MM.1S (cell line): ENCODE measurements at regions not wholly inside any gene's neighbourhood (a gene's known extent, or its start where the extent isn't known, plus 50 kb on each side); places are given as distances from the start of the nearest gene placed in this dataset.
"Not testable (repeated sequence)": the region's sequence is repeated elsewhere in the genome, so short reads cannot be mapped to it uniquely, and the experiment has no call there.

Source experiments
- DNase-seq: peaks from one replicate; pipeline ENCODE4 v3.0.0-alpha.2; 2015
- H2AFZ ChIP-seq: fragments of 300-600 bp; sonication (generic); 2 replicates; pipeline ENCODE4 v1.6.0; 2016; ENCODE audit warnings: antibody characterized with exemption, low read length
- H3F3A ChIP-seq: fragments of 300-600 bp; sonication (generic); 2 replicates; pipeline ENCODE4 v1.6.1; 2016; ENCODE audit warnings: mild to moderate bottlenecking, antibody characterized with exemption, low read length, moderate library complexity, mixed read lengths; ENCODE audit not compliant: insufficient read depth
- H3K27ac ChIP-seq: fragments of 300-600 bp; sonication (generic); 2 replicates; pipeline ENCODE4 v1.5.1; 2016; ENCODE audit warnings: mild to moderate bottlenecking, low read length
- H3K27me3 ChIP-seq: fragments of 300-600 bp; sonication (generic); replicated peaks from 2 replicates; pipeline ENCODE4 v1.6.0; 2016; ENCODE audit warnings: low read length; ENCODE audit not compliant: insufficient read depth
- H3K36me3 ChIP-seq: fragments of 300-600 bp; sonication (generic); replicated peaks from 2 replicates; pipeline ENCODE4 v1.6.1; 2016; ENCODE audit warnings: mild to moderate bottlenecking, low read length, mixed read lengths; ENCODE audit not compliant: insufficient read depth
- H3K4me1 ChIP-seq: fragments of 300-600 bp; sonication (generic); 2 replicates; pipeline ENCODE4 v1.6.1; 2016; ENCODE audit warnings: low read length, mixed read lengths
- H3K4me2 ChIP-seq: fragments of 300-600 bp; sonication (generic); 2 replicates; pipeline ENCODE4 v1.6.0; 2016; ENCODE audit warnings: low read depth, low read length
- H3K4me3 ChIP-seq: fragments of 300-600 bp; sonication (generic); 2 replicates; pipeline ENCODE4 v1.5.1; 2016; ENCODE audit warnings: low read length, mixed read lengths
- H3K79me2 ChIP-seq: fragments of 300-600 bp; sonication (generic); 2 replicates; pipeline ENCODE4 v1.6.1; 2016; ENCODE audit warnings: mixed run types, low read length, mixed read lengths
- H3K9ac ChIP-seq: fragments of 300-600 bp; sonication (generic); 2 replicates; pipeline ENCODE4 v1.6.1; 2016; ENCODE audit warnings: low read length, mixed read lengths
- H3K9me2 ChIP-seq: fragments of 300-600 bp; sonication (generic); replicated peaks from 2 replicates; pipeline ENCODE4 v1.6.1; 2016; ENCODE audit warnings: mild to moderate bottlenecking, low read length, mixed read lengths; ENCODE audit not compliant: insufficient read depth
- H3K9me3 ChIP-seq: fragments of 300-600 bp; sonication (generic); replicated peaks from 2 replicates; pipeline ENCODE4 v1.6.1; 2016; ENCODE audit warnings: mild to moderate bottlenecking, low read length, mixed read lengths; ENCODE audit not compliant: insufficient read depth
- H4K20me1 ChIP-seq: fragments of 300-600 bp; sonication (generic); 2 replicates; pipeline ENCODE4 v1.6.1; 2016; ENCODE audit warnings: mild to moderate bottlenecking, low read length, moderate library complexity, mixed read lengths; ENCODE audit not compliant: insufficient read depth
- CTCF ChIP-seq: fragments of 300-600 bp; sonication (generic); IDR thresholded peaks from 2 replicates; pipeline ENCODE4 v1.5.1; 2016; ENCODE audit warnings: antibody characterized with exemption, low read length, mixed read lengths
- EZH2 ChIP-seq: fragments of 300-600 bp; sonication (generic); optimal IDR thresholded peaks from 2 replicates; pipeline ENCODE3; 2017; ENCODE audit warnings: low read depth, mild to moderate bottlenecking, antibody characterized with exemption, low read length, mixed read lengths
- EZH2phosphoT487 ChIP-seq: fragments of 300-600 bp; sonication (generic); IDR thresholded peaks from 2 replicates; pipeline ENCODE4 v1.6.1; 2018; ENCODE audit warnings: antibody characterized with exemption, low read length

DNA sequence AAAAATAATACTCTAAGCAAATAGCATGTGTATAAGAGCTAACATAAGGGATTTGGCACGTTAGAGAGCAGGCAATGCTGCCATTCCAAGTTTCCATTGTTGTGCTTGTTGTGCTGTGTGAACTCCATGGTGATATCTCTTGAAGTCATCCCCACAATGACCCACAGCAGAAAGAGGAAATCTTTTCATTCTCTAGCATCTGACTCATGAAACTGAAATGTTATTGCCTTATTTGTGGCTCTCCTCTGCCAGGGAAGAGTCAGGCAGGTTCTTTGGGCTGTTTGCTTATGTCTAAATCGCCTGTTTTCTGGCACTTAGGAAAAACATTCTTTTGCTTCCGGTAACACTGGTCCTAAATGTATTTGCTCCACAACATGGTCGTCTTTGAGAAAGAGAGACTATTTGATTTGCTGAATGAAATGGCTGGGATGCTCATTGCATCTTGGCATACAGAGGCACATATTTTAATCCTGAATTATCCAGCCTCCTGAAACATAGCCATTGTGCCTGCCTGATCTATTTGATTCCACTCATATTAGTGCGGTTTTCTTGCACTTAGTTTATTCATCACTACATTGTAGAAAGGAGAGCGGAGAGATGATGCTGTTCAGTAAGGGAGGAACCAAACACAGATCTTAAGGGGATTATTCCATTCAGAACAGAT lies 188.8 kb downstream of the CSNK1G3 start:
- no peaks in the 10 kb centered on the region for H3K27me3 ChIP-seq
- H3K9me2 ChIP-seq, result no peaks in the 10 kb centered on the region
- no peak overlapping the region for H3K4me3 ChIP-seq
- H3K9ac ChIP-seq, result no peak overlapping the region
- no peaks in the 10 kb centered on the region for H3K9me3 ChIP-seq
- no peaks in the 10 kb centered on the region for H3K36me3 ChIP-seq
- no peak for DNase-seq
- TF ChIP-seq EZH2 (no peak), CTCF (no peak), EZH2phosphoT487 (no peak)
- H3K4me1 ChIP-seq, result no peaks in the 10 kb centered on the region
- H3K27ac ChIP-seq, result no peak overlapping the region
- no peaks in the 10 kb centered on the region for H4K20me1 ChIP-seq
- no peaks in the 10 kb centered on the region for H3F3A ChIP-seq
- H3K79me2 ChIP-seq, result no peaks in the 10 kb centered on the region
- no peak overlapping the region for H3K4me2 ChIP-seq
- H2AFZ ChIP-seq, result no peak overlapping the region

GRCh38 chr5:123699571-123699970 lies 187.6 kb downstream of the CSNK1G3 start:
- no peak overlapping the region for H3K4me2 ChIP-seq
- H3K79me2 ChIP-seq, result no peaks in the 10 kb centered on the region
- H3F3A ChIP-seq, result no peaks in the 10 kb centered on the region
- H3K9ac ChIP-seq, result no peak overlapping the region
- H3K27me3 ChIP-seq, result no peaks in the 10 kb centered on the region
- DNase-seq, result no peak
- no peaks in the 10 kb centered on the region for H3K4me1 ChIP-seq
- H3K27ac ChIP-seq, result no peak overlapping the region
- no peak overlapping the region for H3K4me3 ChIP-seq
- no peaks in the 10 kb centered on the region for H4K20me1 ChIP-seq
- H3K9me2 ChIP-seq, result no peaks in the 10 kb centered on the region
- TF ChIP-seq CTCF, result no peak
- no peak for TF ChIP-seq EZH2phosphoT487
- TF ChIP-seq EZH2, result no peak
- no peak overlapping the region for H2AFZ ChIP-seq
- H3K9me3 ChIP-seq, result no peaks in the 10 kb centered on the region
- H3K36me3 ChIP-seq, result no peaks in the 10 kb centered on the region

GRCh38 chr5:123698937-123699336 lies 187.0 kb downstream of the CSNK1G3 start:
- not testable (repeated sequence) for H3K4me2 ChIP-seq, H3K36me3 ChIP-seq, H2AFZ ChIP-seq, H3K9ac ChIP-seq, H3F3A ChIP-seq, H3K4me1 ChIP-seq, H3K4me3 ChIP-seq, H3K9me2 ChIP-seq, DNase-seq, H3K27me3 ChIP-seq, H3K9me3 ChIP-seq, H3K79me2 ChIP-seq, H4K20me1 ChIP-seq, H3K27ac ChIP-seq

DNA sequence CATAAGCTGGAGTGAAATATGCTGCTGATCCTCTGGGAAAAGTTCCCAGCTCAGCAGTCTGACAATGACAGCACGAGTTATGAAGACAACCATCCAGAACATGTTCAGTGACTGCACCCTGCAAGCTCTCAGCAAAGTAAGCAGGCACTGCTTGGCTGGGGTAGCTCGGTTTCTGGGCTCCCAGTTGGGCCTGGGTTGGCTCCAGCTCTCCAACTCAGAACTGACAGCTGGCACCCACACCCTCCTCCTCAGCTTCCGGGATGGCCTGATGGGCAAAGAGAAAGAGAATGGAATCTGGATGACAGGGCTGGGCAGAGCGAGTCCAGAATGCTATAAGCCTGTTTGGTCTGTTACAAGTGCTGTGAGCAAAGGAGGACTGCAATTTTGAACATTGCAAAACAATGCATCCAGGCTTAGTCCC lies 185.0 kb downstream of the CSNK1G3 start:
- Histone ChIP-seq H3K4me1 (no peaks in the 10 kb centered on the region), H3K9me2 (no peaks in the 10 kb centered on the region), H2AFZ (no peak overlapping the region), H3K27me3 (no peaks in the 10 kb centered on the region), H3K79me2 (no peaks in the 10 kb centered on the region), H3K4me3 (no peak overlapping the region), H3K9me3 (no peaks in the 10 kb centered on the region), H3F3A (no peaks in the 10 kb centered on the region), H4K20me1 (no peaks in the 10 kb centered on the region), H3K27ac (no peak overlapping the region), H3K36me3 (no peaks in the 10 kb centered on the region), H3K4me2 (no peak overlapping the region), H3K9ac (no peak overlapping the region)
- TF ChIP-seq EZH2 (no peak), EZH2phosphoT487 (no peak), CTCF (no peak)
- DNase-seq, result no peak
